HG03103 (cell line): ENCODE measurements at regions not wholly inside any gene's neighbourhood (a gene's known extent, or its start where the extent isn't known, plus 50 kb on each side); places are given as distances from the start of the nearest gene placed in this dataset.

Source experiments
- ATAC-seq: cut with Tn5 transposase; IDR thresholded peaks from one replicate; pipeline ENCODE4 v1.9.1; 2021; ENCODE audit warnings: low read depth; ENCODE audit not compliant: unreplicated experiment

DNA sequence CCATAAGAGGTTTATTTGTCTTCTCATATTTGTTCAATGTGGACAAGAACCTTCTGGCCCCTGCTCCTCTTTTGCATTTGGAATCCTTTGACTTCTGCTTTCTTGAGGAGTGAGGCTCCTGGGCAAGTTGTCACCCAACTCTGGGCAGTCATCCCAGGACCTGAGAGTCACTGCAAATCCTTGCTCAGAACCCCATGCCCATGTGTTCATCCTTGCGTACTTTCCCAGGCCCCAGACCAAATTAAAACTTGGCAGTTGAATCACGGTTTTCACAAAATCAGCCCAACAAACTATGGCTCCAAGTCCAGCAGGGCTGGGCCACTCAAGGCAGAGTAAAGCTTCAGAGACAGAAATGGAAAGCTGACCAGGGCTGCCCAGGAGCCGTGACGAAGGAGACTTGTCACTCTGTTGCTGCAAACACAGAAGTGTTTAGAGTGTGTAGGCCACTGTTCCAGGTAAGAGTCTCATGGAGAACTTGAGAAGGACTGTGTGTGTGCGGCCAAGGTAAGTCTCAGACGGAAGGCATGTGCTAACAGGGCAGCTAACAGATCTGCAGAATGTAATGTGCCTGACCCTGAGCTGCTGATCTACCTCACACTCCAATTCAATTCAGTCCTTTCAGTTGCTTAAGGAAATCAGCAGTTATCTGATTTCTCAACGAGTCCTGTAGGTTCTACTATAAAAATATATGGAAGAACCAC lies 549.4 kb upstream of the HS6ST1 start:
- no peak for ATAC-seq

- no peak for ATAC-seq
Measured at GRCh38 chr2:128868686-128869551, 550.3 kb upstream of the HS6ST1 start.

DNA sequence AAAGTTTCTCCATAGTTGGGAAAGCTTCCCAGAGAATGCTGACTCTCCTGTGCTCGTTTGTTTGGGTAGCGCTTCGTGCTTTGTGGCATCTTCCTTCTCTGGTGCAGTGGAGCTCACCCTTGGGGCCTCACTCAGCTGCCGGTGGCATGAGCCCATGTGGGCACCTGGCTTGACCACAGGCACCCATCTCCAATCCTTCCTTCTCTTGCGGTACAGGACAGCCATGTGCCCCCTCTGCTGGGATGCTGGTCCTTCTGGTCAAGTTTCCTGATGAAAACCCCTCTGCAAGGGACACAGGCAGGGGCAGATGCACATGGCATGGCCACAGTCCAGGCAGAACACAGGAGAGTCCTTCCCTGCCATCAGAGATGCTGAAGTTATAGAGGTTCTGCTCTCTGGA lies 555.9 kb upstream of the HS6ST1 start:
- no peak for ATAC-seq

GRCh38 chr2:128876986-128877983 lies 558.6 kb upstream of the HS6ST1 start:
- ATAC-seq: no peak

- no peak for ATAC-seq
Measured at GRCh38 chr2:128879161-128879560, 560.5 kb upstream of the HS6ST1 start.

DNA sequence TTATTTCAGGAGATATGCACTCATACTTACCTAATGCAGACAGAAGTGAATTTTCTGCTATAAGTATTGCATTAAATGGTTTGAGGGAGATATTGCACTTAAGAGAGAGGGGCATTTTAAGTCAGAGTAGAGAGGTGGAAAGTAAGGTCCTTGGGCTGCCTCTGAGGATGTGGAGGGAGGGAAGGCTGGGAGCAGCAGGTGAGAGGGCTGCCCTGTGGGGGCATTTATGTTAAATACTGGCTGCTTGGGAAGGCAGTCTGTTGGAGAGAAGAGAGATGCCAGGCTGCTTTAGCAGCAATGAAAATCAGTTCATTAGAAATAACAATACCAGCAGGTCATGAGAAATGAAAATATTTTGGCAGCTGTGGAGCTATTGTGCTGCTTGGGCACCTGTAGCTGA lies 576.2 kb upstream of the HS6ST1 start:
- ATAC-seq: no peak

DNA sequence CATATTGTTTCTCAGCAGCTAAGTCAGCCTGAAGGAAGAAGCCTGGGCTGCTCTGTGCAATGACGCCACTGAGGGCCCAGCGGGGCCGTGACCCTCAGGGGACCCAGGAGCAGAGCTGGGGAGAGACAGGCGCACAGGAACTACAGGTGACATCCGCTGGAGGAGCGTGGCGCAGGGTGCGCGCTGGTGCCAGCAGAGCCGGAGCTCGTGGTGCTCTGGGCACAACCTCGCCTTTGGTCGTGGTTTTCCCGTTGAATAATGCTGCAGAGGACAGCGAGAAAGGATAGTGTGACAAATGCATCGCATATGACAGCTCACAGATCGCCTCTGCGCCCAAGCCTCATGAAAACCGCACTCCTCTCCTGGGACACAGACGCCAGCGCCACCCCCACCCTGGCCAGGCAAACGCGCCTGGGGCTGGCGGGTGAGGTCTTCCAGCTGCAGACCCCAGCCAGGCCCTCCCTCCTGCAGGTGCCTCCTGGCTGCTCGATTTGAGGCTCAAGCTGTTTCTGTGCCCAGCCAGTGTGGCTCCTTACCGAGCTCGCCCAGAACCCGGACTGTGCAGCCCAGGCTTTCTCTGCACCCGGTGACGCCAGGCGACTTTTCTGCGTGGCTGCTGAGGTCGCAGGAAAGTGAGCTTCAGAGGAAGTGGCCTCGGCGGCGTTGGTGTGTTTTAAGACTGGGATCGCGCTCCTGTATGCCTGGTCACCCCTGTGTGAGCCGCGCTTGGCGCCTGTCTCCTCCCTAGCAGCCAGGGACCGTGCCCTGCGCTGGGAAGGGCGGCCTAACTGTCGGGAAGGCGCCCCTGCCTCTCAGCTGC lies 583.1 kb upstream of the HS6ST1 start:
- no peak for ATAC-seq

DNA sequence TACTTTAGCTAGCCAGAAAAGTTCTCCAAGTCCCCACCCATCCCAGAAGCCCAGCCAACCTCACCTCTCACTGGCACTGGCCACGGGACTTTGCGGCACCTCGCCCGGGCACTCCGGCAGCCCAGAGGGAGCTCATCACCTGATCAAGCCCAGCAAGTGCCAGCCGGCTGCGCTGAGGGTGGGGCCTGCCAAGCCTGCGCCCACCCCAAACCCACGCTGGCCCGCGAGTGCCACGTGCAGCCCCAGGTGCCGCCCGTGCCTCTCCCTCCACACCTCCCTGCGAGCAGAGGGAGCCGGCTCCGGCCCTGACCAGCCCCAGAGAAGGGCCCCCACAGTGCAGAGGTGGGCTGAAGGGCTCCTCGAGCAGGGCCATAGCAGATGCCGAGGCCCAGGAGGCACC lies 585.0 kb upstream of the HS6ST1 start:
- no peak for ATAC-seq

- no peak for ATAC-seq
Measured at GRCh38 chr2:128911276-128911675, 592.6 kb upstream of the HS6ST1 start.

DNA sequence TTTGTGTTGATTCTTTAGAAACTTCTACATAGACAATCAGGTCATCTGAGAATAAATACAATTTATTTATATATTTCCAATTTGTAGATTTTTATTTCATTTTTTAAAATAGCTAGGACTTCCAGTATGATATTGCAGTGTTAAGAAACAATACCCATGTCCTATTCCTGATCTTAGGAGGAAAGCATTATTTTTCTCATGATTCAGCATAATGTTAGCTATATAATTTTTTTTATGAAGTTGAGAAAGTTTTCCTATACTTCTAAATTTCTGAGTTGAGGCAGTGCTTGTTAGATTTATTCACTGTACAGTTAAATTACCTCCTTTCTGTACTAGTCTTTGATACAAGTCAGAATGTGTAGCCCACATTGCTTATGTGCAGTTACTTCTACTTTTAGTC lies 595.7 kb upstream of the HS6ST1 start:
- ATAC-seq: no peak

DNA sequence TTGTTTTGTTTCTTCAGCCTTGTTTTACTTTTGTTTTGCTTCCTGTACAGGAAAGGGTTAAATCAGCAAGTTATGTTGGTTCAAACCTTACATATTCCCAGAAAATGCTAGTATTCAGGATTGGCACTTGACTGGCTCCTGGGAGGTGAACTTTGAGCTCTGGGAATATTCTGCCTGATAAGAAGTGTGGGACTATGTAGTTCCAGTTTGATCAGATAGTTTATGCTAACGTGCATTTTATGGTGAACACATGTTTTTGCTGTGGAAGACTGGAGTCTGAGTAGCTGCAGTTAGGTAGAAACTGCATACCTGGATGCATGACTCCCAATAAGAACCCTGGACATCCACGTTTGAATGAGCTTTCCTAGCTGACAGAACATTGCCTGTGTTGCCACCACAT lies 603.1 kb upstream of the HS6ST1 start:
- no peak for ATAC-seq

DNA sequence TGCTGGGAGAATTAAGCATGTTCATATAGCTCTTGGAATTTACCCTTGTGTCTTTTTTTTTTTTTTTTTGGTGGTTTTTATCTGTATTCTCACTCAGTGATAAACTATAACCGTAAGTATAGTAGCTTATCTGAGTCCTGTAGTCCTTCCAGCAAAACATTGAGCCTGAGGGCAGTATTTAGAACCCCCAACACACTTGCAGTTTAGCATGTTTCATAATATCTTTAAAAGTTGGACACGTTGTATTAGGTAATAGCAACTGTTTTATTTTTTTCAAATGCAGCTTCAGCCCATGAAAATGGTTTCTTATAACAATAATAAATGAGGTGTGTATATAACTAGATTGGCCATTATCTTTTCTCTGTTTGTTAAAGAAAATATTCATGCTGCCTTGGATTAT lies 603.5 kb upstream of the HS6ST1 start:
- no peak for ATAC-seq

DNA sequence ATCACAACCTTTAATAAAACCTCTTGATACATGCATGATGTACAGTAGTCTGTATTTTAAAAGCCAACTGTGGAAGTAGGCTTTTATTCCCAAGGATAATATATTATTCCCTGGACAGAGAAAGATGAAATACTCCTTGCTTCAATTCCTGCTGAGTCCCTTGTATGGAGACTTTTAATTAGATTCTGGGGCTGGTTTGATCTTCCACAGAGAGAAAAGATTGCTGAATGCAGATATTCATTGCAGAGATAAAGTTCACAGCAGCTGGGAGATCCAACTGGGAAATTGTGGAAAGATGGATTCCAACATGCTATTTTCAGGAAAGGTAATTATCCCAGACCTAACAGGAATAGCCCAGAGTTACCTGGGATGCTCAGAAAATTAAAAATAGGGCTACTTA lies 607.0 kb upstream of the HS6ST1 start:
- no peak for ATAC-seq

DNA sequence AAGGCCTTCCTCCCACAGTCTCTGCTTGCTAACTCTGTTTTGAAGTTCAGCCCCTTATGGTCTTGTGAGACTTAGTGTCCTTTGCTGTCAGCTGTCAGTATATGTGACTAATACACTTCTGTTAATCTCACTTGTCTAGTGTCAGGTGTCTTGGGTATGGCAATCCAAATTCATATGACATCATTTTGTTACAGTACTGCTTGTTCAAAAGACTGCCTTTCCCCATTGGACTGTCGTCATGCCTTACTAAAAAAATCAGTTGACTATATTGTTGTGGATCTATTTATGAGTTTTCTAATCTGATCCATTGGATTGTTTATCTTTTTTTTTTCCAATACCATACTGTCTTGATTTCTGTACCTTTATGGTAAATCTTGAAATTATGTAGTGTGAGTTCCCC lies 611.4 kb upstream of the HS6ST1 start:
- ATAC-seq: no peak

GRCh38 chr2:128940378-128940777 lies 621.7 kb upstream of the HS6ST1 start:
- no peak for ATAC-seq

DNA sequence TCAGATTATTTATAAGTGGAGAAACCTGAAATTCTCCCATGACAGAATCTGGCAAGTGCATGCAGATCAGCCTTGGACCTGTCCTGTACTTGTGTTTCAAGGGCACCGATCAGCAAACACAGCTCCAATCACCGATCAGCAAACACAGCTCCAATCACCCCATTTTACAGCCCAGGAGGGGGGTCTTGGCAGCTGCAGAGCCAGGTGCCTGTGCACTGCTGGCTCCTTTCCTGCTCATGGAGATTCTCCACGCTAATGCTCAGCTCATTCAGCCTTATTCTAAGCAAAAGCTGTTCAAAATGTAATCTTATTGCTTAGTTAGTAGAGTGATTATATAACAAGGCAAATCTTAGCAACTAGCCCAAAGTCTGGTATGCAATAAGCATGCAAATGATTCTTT lies 623.1 kb upstream of the HS6ST1 start:
- no peak for ATAC-seq

GRCh38 chr2:128949360-128949759 lies 630.7 kb upstream of the HS6ST1 start:
- no peak for ATAC-seq

GRCh38 chr2:128950758-128951157 lies 632.1 kb upstream of the HS6ST1 start:
- no peak for ATAC-seq

- ATAC-seq: no peak
Measured at GRCh38 chr2:128958241-128958640, 639.6 kb upstream of the HS6ST1 start.

DNA sequence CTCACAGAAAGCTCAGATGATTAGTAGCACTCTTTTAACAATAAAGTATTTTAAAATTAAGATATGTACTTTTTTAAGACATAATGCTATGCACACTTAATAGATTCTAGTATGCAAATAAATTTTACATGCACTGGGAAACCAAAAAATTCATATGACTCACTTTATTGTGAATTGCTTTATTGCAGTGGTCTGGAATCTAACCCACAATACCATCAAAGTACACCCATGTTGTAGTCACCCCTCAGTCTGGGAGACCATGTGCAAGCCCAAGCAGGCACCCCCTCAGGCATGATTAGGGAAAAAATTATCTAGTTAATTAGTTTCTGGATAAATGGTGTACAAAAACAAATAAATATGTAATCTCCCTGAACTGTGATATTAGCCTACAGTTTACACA lies 649.0 kb upstream of the HS6ST1 start:
- ATAC-seq: no peak
